Globus pallidus (tissue), 1 donor: ENCODE measurements at regions not wholly inside any gene's neighbourhood (a gene's known extent, or its start where the extent isn't known, plus 50 kb on each side); places are given as distances from the start of the nearest gene placed in this dataset.
"Not testable (repeated sequence)": the region's sequence is repeated elsewhere in the genome, so short reads cannot be mapped to it uniquely, and the experiment has no call there.

Experiments
- DNase-seq: peaks from one replicate; pipeline ENCODE4 v3.0.0-alpha.2; 2015; ENCODE audit warnings: low spot score

GRCh38 chrX:74251006-74251930, 52.7 kb upstream of the ZCCHC13 start:
- DNase-seq = peak; percentile 9

GRCh38 chrX:74250574-74250973, 53.4 kb upstream of the ZCCHC13 start:
- no peak for DNase-seq

GRCh38 chrX:74249963-74250362, 54.0 kb upstream of the ZCCHC13 start:
- DNase-seq = no peak

GRCh38 chrX:74248889-74249288, 55.1 kb upstream of the ZCCHC13 start:
- DNase-seq = no peak

- DNase-seq = no peak
These were observed 57.5 kb upstream of the ZCCHC13 start for GRCh38 chrX:74246524-74246923.

GRCh38 chrX:74242484-74243138, 61.4 kb upstream of the ZCCHC13 start:
- DNase-seq = no peak

- DNase-seq = no peak
These were observed 61.9 kb upstream of the ZCCHC13 start for GRCh38 chrX:74242050-74242449.

- no peak for DNase-seq
These were observed 65.2 kb upstream of the ZCCHC13 start for GRCh38 chrX:74238771-74239170.

- DNase-seq = no peak
These were observed 69.2 kb upstream of the ZCCHC13 start for GRCh38 chrX:74234818-74235217.

- DNase-seq = no peak
These were observed 71.1 kb upstream of the ZCCHC13 start for GRCh38 chrX:74232859-74233258.

- no peak for DNase-seq
These were observed 72.4 kb upstream of the ZCCHC13 start for GRCh38 chrX:74231625-74232024.

GRCh38 chrX:74230094-74230493, 73.9 kb upstream of the ZCCHC13 start:
- no peak for DNase-seq

- DNase-seq = no peak
These were observed 78.9 kb upstream of the ZCCHC13 start for GRCh38 chrX:74225111-74225510.

- no peak for DNase-seq
These were observed 83.7 kb upstream of the ZCCHC13 start for GRCh38 chrX:74220277-74220676.

GRCh38 chrX:74218895-74219294, 85.1 kb upstream of the ZCCHC13 start:
- DNase-seq = no peak

- no peak for DNase-seq
These were observed 87.6 kb upstream of the ZCCHC13 start for GRCh38 chrX:74216421-74216820.

- DNase-seq = no peak
These were observed 92.1 kb upstream of the ZCCHC13 start for GRCh38 chrX:74211911-74212310.

- DNase-seq = no peak
These were observed 96.4 kb upstream of the ZCCHC13 start for GRCh38 chrX:74207539-74207938.

- no peak for DNase-seq
These were observed 108.4 kb upstream of the ZCCHC13 start for GRCh38 chrX:74195605-74196004.

- DNase-seq = no peak
These were observed 108.9 kb upstream of the ZCCHC13 start for GRCh38 chrX:74195120-74195519.

- no peak for DNase-seq
These were observed 116.8 kb upstream of the ZCCHC13 start for GRCh38 chrX:74187211-74187610.

- DNase-seq = not testable (repeated sequence)
These were observed 120.9 kb upstream of the ZCCHC13 start for GRCh38 chrX:74183047-74183446.

GRCh38 chrX:74181976-74182375, 122.0 kb upstream of the ZCCHC13 start:
- DNase-seq = not testable (repeated sequence)
